CD4-positive, alpha-beta T cell (primary cell): ENCODE measurements at regions not wholly inside any gene's neighbourhood (a gene's known extent, or its start where the extent isn't known, plus 50 kb on each side); places are given as distances from the start of the nearest gene placed in this dataset.

Source experiments
- ATAC-seq: fragments of 200-7000 bp; cut with Tn5 transposase; one replicate; pipeline ENCODE4 v1.10.0; 2022; ENCODE audit warnings: mild to moderate bottlenecking; ENCODE audit not compliant: poor library complexity
- CTCF ChIA-PET: fragments of 350-600 bp; sonication (Branson Sonifier 250); formaldehyde crosslinking; loops from one replicate; lab custom pipeline; 2021; ENCODE audit warnings: antibody characterized with exemption, inconsistent platforms; lab: Charles Lee
- POLR2A ChIA-PET: fragments of 350-600 bp; sonication (Branson Sonifier 250); formaldehyde crosslinking; loops from one replicate; lab custom pipeline; 2021; ENCODE audit warnings: antibody characterized with exemption, inconsistent platforms; lab: Charles Lee
- DNase-seq, 14 experiments: peaks; one replicate each; pipeline ENCODE4 v3.0.0-alpha.2; 2013 to 2020; ENCODE audit warnings: mixed read lengths in 2 of 14
- H3K27ac ChIP-seq, 2 donors: one replicate each; pipeline versions ENCODE4 v1.5.1 to v1.7.0; 2013; ENCODE audit warnings: low read length in 2 of 2, low read depth in 1 of 2, mild to moderate bottlenecking in 1 of 2
- H3K27me3 ChIP-seq, 2 experiments: 1 replicate in 1 of 2; 2 replicates in 1 of 2; pipeline versions ENCODE4 v1.6.1 to v1.7.0; 2013; ENCODE audit warnings: low read length in 2 of 2, control low read depth in 1 of 2, mild to moderate bottlenecking in 1 of 2, moderate library complexity in 1 of 2; ENCODE audit not compliant: insufficient read depth in 2 of 2, control insufficient read depth in 1 of 2
- H3K36me3 ChIP-seq: one replicate; pipeline ENCODE4 v1.6.1; 2013; ENCODE audit warnings: low read length, control low read depth; ENCODE audit not compliant: insufficient read depth
- H3K4me1 ChIP-seq: one replicate; pipeline ENCODE4 v1.6.1; 2013; ENCODE audit warnings: low read length, control low read depth; ENCODE audit not compliant: insufficient read depth
- H3K4me3 ChIP-seq: one replicate; pipeline ENCODE4 v1.5.1; 2013; ENCODE audit warnings: mild to moderate bottlenecking, low read length, moderate library complexity
- H3K9me3 ChIP-seq, 2 experiments: 1 replicate in 1 of 2; 2 replicates in 1 of 2; pipeline versions ENCODE4 v1.6.1 to v1.7.0; 2013; ENCODE audit warnings: low read length in 2 of 2, mild to moderate bottlenecking in 2 of 2, control low read depth in 1 of 2, moderate library complexity in 1 of 2; ENCODE audit not compliant: control insufficient read depth in 1 of 2, insufficient read depth in 1 of 2
- H3K27ac Mint-ChIP-seq: one replicate; pipeline ENCODE4 v1.8.0; 2020; ENCODE audit warnings: mixed read lengths
- H3K27me3 Mint-ChIP-seq: one replicate; pipeline ENCODE4 v1.8.0; 2021; ENCODE audit warnings: mixed read lengths
- H3K36me3 Mint-ChIP-seq: one replicate; pipeline ENCODE4 v1.8.0; 2021; ENCODE audit warnings: low read depth, mixed read lengths
- H3K4me1 Mint-ChIP-seq: one replicate; pipeline ENCODE4 v1.8.0; 2021; ENCODE audit warnings: low read depth, mixed read lengths
- H3K4me3 Mint-ChIP-seq: one replicate; pipeline ENCODE4 v1.8.0; 2020; ENCODE audit warnings: mild to moderate bottlenecking, mixed read lengths
- H3K9me3 Mint-ChIP-seq: one replicate; pipeline ENCODE4 v1.8.0; 2020; ENCODE audit warnings: mixed read lengths
- intact Hi-C, 2 experiments: fragments of 100-400 bp; cut with DNase I in 1 of 2; cut with micrococcal nuclease in 1 of 2; formaldehyde crosslinking; loops; one replicate each; pipeline versions ENCODE4 v1.15.1 to v1.9.0; 2023 to 2025; cut with DNase I, micrococcal nuclease
- TF ChIP-seq, protein P1 (sequence below): fragments of 200-600 bp; IDR thresholded peaks from one replicate; pipeline ENCODE4 v1.8.0; 2022; ENCODE audit warnings: antibody characterized with exemption, mild to moderate bottlenecking

DNA sequence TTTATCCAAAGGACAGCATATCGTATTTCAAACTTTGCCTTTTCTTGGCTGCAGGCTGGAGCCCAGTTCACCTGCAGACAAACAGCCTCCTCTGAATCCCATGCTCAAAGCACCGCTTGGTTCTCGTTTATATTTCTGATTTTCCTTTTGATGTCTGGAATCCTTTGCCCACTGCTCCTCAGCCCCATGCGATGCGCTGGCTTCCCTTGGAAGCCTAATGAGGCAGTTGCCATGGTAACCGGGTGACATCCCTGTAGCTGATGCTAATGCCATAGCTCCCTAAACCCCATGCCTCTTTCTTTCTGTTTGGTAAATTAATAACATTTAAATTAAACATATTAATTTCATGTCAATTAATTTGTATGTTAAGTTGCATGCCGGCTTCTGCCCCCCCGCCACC, 327.1 kb downstream of the PRDM2 start:
- Histone ChIP-seq H3K27me3 (peaks cover 0 to 6% of the 10 kb centered on the region in 2 experiments), H3K27ac (no peak overlapping the region), H3K4me3 (no peak overlapping the region), H3K4me1 (no peaks in the 10 kb centered on the region), H3K36me3 (no peaks in the 10 kb centered on the region), H3K9me3 (no peaks in the 10 kb centered on the region)
- no peak overlapping the region for H3K27ac Mint-ChIP-seq
- H3K4me3 Mint-ChIP-seq, result no peak overlapping the region
- H3K9me3 Mint-ChIP-seq, result peaks cover 5% of the 10 kb centered on the region
- ChIA-PET POLR2A (no interaction called here), CTCF (no interaction called here)
- peaks cover 26% of the 10 kb centered on the region for H3K27me3 Mint-ChIP-seq
- DNase-seq (no peak), ATAC-seq (no peak)
- H3K36me3 Mint-ChIP-seq, result no peaks in the 10 kb centered on the region
- TF ChIP-seq, protein P1, sequence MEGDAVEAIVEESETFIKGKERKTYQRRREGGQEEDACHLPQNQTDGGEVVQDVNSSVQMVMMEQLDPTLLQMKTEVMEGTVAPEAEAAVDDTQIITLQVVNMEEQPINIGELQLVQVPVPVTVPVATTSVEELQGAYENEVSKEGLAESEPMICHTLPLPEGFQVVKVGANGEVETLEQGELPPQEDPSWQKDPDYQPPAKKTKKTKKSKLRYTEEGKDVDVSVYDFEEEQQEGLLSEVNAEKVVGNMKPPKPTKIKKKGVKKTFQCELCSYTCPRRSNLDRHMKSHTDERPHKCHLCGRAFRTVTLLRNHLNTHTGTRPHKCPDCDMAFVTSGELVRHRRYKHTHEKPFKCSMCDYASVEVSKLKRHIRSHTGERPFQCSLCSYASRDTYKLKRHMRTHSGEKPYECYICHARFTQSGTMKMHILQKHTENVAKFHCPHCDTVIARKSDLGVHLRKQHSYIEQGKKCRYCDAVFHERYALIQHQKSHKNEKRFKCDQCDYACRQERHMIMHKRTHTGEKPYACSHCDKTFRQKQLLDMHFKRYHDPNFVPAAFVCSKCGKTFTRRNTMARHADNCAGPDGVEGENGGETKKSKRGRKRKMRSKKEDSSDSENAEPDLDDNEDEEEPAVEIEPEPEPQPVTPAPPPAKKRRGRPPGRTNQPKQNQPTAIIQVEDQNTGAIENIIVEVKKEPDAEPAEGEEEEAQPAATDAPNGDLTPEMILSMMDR, result no peak
- no peaks in the 10 kb centered on the region for H3K4me1 Mint-ChIP-seq
- intact Hi-C loops, result no loop called here

DNA sequence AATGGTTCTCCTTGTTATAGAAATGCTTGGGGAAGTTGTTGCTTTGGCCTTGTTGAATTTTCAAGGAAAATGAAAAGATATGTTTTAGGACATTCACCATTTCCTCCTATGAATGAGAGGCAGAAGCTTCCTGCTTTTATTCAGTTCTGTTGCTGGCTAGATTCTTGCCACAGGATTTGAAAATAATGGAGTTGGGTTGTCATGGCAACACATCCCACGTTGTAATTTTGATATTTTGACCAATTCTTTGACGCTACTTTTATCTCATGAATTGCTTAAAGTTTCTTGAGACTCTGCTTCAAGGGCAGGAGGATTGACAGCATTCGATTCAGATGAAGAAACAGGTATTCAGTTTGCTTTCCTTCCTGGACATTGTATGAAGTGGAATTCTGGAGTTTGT, 331.5 kb downstream of the PRDM2 start:
- ATAC-seq, result no peak
- TF ChIP-seq, protein P1, result no peak
- Histone ChIP-seq H3K27ac (no peak overlapping the region), H3K9me3 (peaks cover 0 to 4% of the 10 kb centered on the region in 2 experiments), H3K36me3 (no peaks in the 10 kb centered on the region), H3K27me3 (peaks cover 0 to 5% of the 10 kb centered on the region in 2 experiments), H3K4me3 (no peak overlapping the region), H3K4me1 (no peaks in the 10 kb centered on the region)
- Mint-ChIP-seq H3K36me3 (no peaks in the 10 kb centered on the region), H3K4me1 (no peaks in the 10 kb centered on the region), H3K4me3 (no peak overlapping the region), H3K27me3 (peaks cover 35% of the 10 kb centered on the region), H3K27ac (no peak overlapping the region), H3K9me3 (peaks cover 5% of the 10 kb centered on the region)
- DNase-seq, result no peak
- POLR2A ChIA-PET, result no interaction called here
- intact Hi-C loops, result no loop called here
- CTCF ChIA-PET, result no interaction called here

DNA sequence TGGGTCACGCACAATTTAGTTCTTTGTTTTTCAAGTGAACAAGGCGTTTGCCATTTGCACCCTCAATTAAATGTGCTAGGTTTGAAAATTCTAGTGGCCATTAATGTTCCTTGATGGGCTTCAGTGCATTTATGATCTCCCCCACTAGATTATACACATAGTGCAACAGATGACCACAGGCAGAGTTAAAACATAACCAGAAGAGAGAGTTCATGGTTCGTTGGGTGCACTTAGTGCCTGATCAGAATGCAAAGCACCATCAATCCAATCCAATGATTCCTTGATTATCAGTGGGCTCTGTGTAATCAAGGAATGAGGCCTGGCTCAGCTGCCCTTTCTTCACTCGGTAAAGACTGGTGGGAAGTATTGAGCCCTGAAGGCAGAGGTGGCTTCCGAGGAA, 334.5 kb downstream of the PRDM2 start:
- no peaks in the 10 kb centered on the region for H3K4me1 ChIP-seq
- Mint-ChIP-seq H3K4me3 (no peak overlapping the region), H3K9me3 (peaks cover 5% of the 10 kb centered on the region), H3K27ac (no peak overlapping the region), H3K36me3 (no peaks in the 10 kb centered on the region), H3K27me3 (peaks cover 24% of the 10 kb centered on the region), H3K4me1 (no peaks in the 10 kb centered on the region)
- DNase-seq (no peak), ATAC-seq (no peak)
- no peaks in the 10 kb centered on the region for H3K36me3 ChIP-seq
- peaks cover 0 to 4% of the 10 kb centered on the region in 2 experiments for H3K9me3 ChIP-seq
- H3K4me3 ChIP-seq, result no peak overlapping the region
- ChIA-PET POLR2A (no interaction called here), CTCF (no interaction called here)
- intact Hi-C loops, result no loop called here
- no peak overlapping the region for H3K27ac ChIP-seq
- TF ChIP-seq, protein P1, result no peak
- H3K27me3 ChIP-seq, result peaks cover 0 to 2% of the 10 kb centered on the region in 2 experiments
